Vagina (tissue), 2 donors: ENCODE measurements at regions not wholly inside any gene's neighbourhood (a gene's known extent, or its start where the extent isn't known, plus 50 kb on each side); places are given as distances from the start of the nearest gene placed in this dataset.

Experiments used
- DNase-seq, 2 donors: peaks; one replicate each; pipeline ENCODE4 v3.0.0-alpha.2; 2017; ENCODE audit errors: extremely low spot score in 2 of 2
- H3K27ac ChIP-seq: fragments of 200-600 bp; sonication (generic); one replicate; pipeline ENCODE4 v1.5.1; 2019
- H3K27me3 ChIP-seq: fragments of 200-600 bp; sonication (generic); one replicate; pipeline ENCODE4 v1.5.1; 2019
- H3K36me3 ChIP-seq, 2 donors: fragments of 200-600 bp; sonication (generic); one replicate each; pipeline ENCODE4 v1.5.1; 2017 to 2019
- H3K4me1 ChIP-seq: fragments of 200-600 bp; sonication (generic); one replicate; pipeline ENCODE4 v1.5.1; 2019
- H3K4me3 ChIP-seq, 2 donors: fragments of 200-600 bp; sonication (generic); 1 replicate in 1 of 2; 2 replicates in 1 of 2; pipeline ENCODE4 v1.5.1; 2016 to 2019
- H3K9me3 ChIP-seq: fragments of 200-600 bp; sonication (generic); one replicate; pipeline ENCODE4 v1.5.1; 2019
- CTCF ChIP-seq, 3 experiments: fragments of 450-650 bp in 2 of 3; fragments of 200-600 bp in 1 of 3; sonication (generic) in 1 of 3; IDR thresholded peaks; one replicate each; pipeline ENCODE4 v1.5.1; 2017 to 2019; ENCODE audit warnings: antibody characterized with exemption in 3 of 3, mild to moderate bottlenecking in 2 of 3, moderate library complexity in 2 of 3
- POLR2A ChIP-seq, 2 donors: fragments of 450-650 bp; IDR thresholded peaks; one replicate each; pipeline ENCODE4 v1.6.1; 2017; ENCODE audit warnings: antibody characterized with exemption in 2 of 2, mild to moderate bottlenecking in 2 of 2, moderate library complexity in 2 of 2
- POLR2AphosphoS5 ChIP-seq, 2 donors: sonication (generic); formaldehyde crosslinking; IDR thresholded peaks; one replicate each; pipeline ENCODE4 v1.9.0; 2017; ENCODE audit warnings: antibody characterized with exemption in 2 of 2, mild to moderate bottlenecking in 2 of 2, low read depth in 1 of 2; ENCODE audit not compliant: insufficient read depth in 1 of 2
- intact Hi-C: fragments of 100-400 bp; cut with DNase I; formaldehyde crosslinking; loops from one replicate; pipeline ENCODE4 v1.15.1; 2023

- Histone ChIP-seq H3K4me3 (no peak overlapping the region), H3K27me3 (no peaks in the 10 kb centered on the region), H3K36me3 (no peaks in the 10 kb centered on the region), H3K27ac (no peak overlapping the region), H3K9me3 (no peaks in the 10 kb centered on the region), H3K4me1 (no peaks in the 10 kb centered on the region)
- intact Hi-C loops = no loop called here
- TF ChIP-seq CTCF (IDR thresholded peaks at IDR 0.05) = no peak
- peak in 1 of 2 donors; percentile 70 for TF ChIP-seq POLR2AphosphoS5 (IDR thresholded peaks at IDR 0.05; ENCODE audit: insufficient read depth in 1 of 2, low read depth in 1 of 2)
- DNase-seq = no peak
Observed at GRCh38 chr7:41224063-41224763, 478.7 kb downstream of the INHBA start.

GRCh38 chr7:41222746-41223145, 480.1 kb downstream of the INHBA start:
- H3K27ac ChIP-seq = no peak overlapping the region
- no peaks in the 10 kb centered on the region for H3K27me3 ChIP-seq
- no peak overlapping the region for H3K4me3 ChIP-seq
- TF ChIP-seq POLR2A (IDR thresholded peaks at IDR 0.05) (no peak), CTCF (IDR thresholded peaks at IDR 0.05) (no peak), POLR2AphosphoS5 (IDR thresholded peaks at IDR 0.05; ENCODE audit: insufficient read depth in 1 of 2, low read depth in 1 of 2) (no peak)
- H3K9me3 ChIP-seq = no peaks in the 10 kb centered on the region
- no peaks in the 10 kb centered on the region for H3K4me1 ChIP-seq
- intact Hi-C loops = no loop called here
- H3K36me3 ChIP-seq = no peaks in the 10 kb centered on the region
- no peak for DNase-seq

GRCh38 chr7:41220266-41220665, 482.6 kb downstream of the INHBA start:
- intact Hi-C loops = no loop called here
- Histone ChIP-seq H3K4me3 (no peak overlapping the region), H3K4me1 (no peaks in the 10 kb centered on the region), H3K9me3 (no peaks in the 10 kb centered on the region), H3K27ac (no peak overlapping the region), H3K27me3 (no peaks in the 10 kb centered on the region), H3K36me3 (no peaks in the 10 kb centered on the region)
- no peak for DNase-seq
- TF ChIP-seq POLR2AphosphoS5 (IDR thresholded peaks at IDR 0.05; ENCODE audit: insufficient read depth in 1 of 2, low read depth in 1 of 2) (no peak), CTCF (IDR thresholded peaks at IDR 0.05) (no peak), POLR2A (IDR thresholded peaks at IDR 0.05) (no peak)

GRCh38 chr7:41219276-41219675, 483.6 kb downstream of the INHBA start:
- intact Hi-C loops = no loop called here
- Histone ChIP-seq H3K27me3 (no peaks in the 10 kb centered on the region), H3K4me1 (no peaks in the 10 kb centered on the region), H3K36me3 (no peaks in the 10 kb centered on the region), H3K4me3 (no peak overlapping the region), H3K9me3 (no peaks in the 10 kb centered on the region), H3K27ac (no peak overlapping the region)
- no peak for TF ChIP-seq POLR2A (IDR thresholded peaks at IDR 0.05)
- DNase-seq = no peak

GRCh38 chr7:41217306-41217705, 485.6 kb downstream of the INHBA start:
- Histone ChIP-seq H3K27ac (no peak overlapping the region), H3K27me3 (no peaks in the 10 kb centered on the region)
- intact Hi-C loops = no loop called here

More at GRCh38 chr7:41217306-41217705, 485.6 kb downstream of the INHBA start:
- Histone ChIP-seq H3K4me3 (no peak overlapping the region), H3K4me1 (no peaks in the 10 kb centered on the region), H3K9me3 (no peaks in the 10 kb centered on the region), H3K36me3 (no peaks in the 10 kb centered on the region)
- TF ChIP-seq POLR2AphosphoS5 (IDR thresholded peaks at IDR 0.05; ENCODE audit: insufficient read depth in 1 of 2, low read depth in 1 of 2) (no peak), POLR2A (IDR thresholded peaks at IDR 0.05) (no peak), CTCF (IDR thresholded peaks at IDR 0.05) (no peak)
- DNase-seq = no peak
